WTC11 (cell line): ENCODE measurements at regions not wholly inside any gene's neighbourhood (a gene's known extent, or its start where the extent isn't known, plus 50 kb on each side); places are given as distances from the start of the nearest gene placed in this dataset.

ENCODE experiments used
- ATAC-seq: fragments of 200-7000 bp; cut with Tn5 transposase; 2 replicates; pipeline ENCODE4 v1.10.0; 2021; ENCODE audit warnings: mild to moderate bottlenecking, moderate library complexity
- CTCF ChIA-PET: fragments of 300-600 bp; sonication (Branson Sonifier 250); formaldehyde crosslinking; loops from one replicate; lab custom pipeline; 2021; ENCODE audit warnings: antibody characterized with exemption; lab: Charles Lee
- POLR2A ChIA-PET: fragments of 350-600 bp; sonication (Branson Sonifier 250); formaldehyde crosslinking; loops from one replicate; lab custom pipeline; 2021; ENCODE audit warnings: antibody characterized with exemption; lab: Charles Lee
- DNase-seq: peaks from one replicate; pipeline ENCODE4 v3.0.0; 2021; ENCODE audit warnings: low spot score
- H3K27ac Mint-ChIP-seq: 2 replicates; pipeline ENCODE4 v1.8.0; 2021; ENCODE audit warnings: mixed read lengths
- H3K27me3 Mint-ChIP-seq: 2 replicates; pipeline ENCODE4 v1.8.0; 2021; ENCODE audit warnings: low read depth, mild to moderate bottlenecking, moderate library complexity, mixed read lengths
- H3K36me3 Mint-ChIP-seq: 2 replicates; pipeline ENCODE4 v1.8.0; 2021; ENCODE audit warnings: mixed read lengths
- H3K4me1 Mint-ChIP-seq: 2 replicates; pipeline ENCODE4 v1.8.0; 2022; ENCODE audit warnings: mixed read lengths
- H3K4me3 Mint-ChIP-seq: 2 replicates; pipeline ENCODE4 v1.8.0; 2021; ENCODE audit warnings: mild to moderate bottlenecking, moderate library complexity, mixed read lengths
- H3K9me3 Mint-ChIP-seq: 2 replicates; pipeline ENCODE4 v1.8.0; 2021; ENCODE audit warnings: mixed read lengths
- ATF1 ChIP-seq: sonication (generic); formaldehyde crosslinking; IDR thresholded peaks from 2 replicates; pipeline ENCODE4 v1.8.1; 2023; ENCODE audit warnings: mild to moderate bottlenecking, moderate library complexity, missing genetic modification reagents
- CBFB ChIP-seq: sonication (generic); formaldehyde crosslinking; IDR thresholded peaks from 2 replicates; pipeline ENCODE4 v1.8.1; 2022; ENCODE audit warnings: mild to moderate bottlenecking, low read depth, missing genetic modification reagents
- CDX4 ChIP-seq: fragments of 250-450 bp; sonication (Bioruptor Pico); IDR thresholded peaks from 2 replicates; pipeline ENCODE4 v1.9.0; 2021; ENCODE audit warnings: moderate library complexity, mild to moderate bottlenecking, inconsistent platforms, borderline replicate concordance
- E2F4 ChIP-seq: sonication (generic); formaldehyde crosslinking; IDR thresholded peaks from 2 replicates; pipeline ENCODE4 v1.8.1; 2022; ENCODE audit warnings: low read depth, mild to moderate bottlenecking, moderate library complexity, missing genetic modification reagents, borderline replicate concordance
- E2F5 ChIP-seq: sonication (generic); formaldehyde crosslinking; IDR thresholded peaks from 2 replicates; pipeline ENCODE4 v1.8.1; 2022; ENCODE audit warnings: mild to moderate bottlenecking, moderate library complexity, missing genetic modification reagents
- ELF4 ChIP-seq: sonication (generic); formaldehyde crosslinking; IDR thresholded peaks from 2 replicates; pipeline ENCODE4 v1.8.1; 2022; ENCODE audit warnings: low read depth, mild to moderate bottlenecking, moderate library complexity, missing genetic modification reagents
- FOXK1 ChIP-seq: sonication (generic); formaldehyde crosslinking; IDR thresholded peaks from 2 replicates; pipeline ENCODE4 v1.8.0; 2022; ENCODE audit warnings: mild to moderate bottlenecking, moderate library complexity, missing genetic modification reagents
- GRHL2 ChIP-seq: fragments of 250-450 bp; sonication (Bioruptor Pico); IDR thresholded peaks from 2 replicates; pipeline ENCODE4 v1.8.0; 2022; ENCODE audit warnings: mild to moderate bottlenecking, moderate library complexity; ENCODE audit not compliant: insufficient replicate concordance, severe bottlenecking
- HMGXB4 ChIP-seq: sonication (generic); formaldehyde crosslinking; IDR thresholded peaks from 2 replicates; pipeline ENCODE4 v1.8.1; 2023; ENCODE audit warnings: mild to moderate bottlenecking, moderate library complexity, missing genetic modification reagents
- IRF1 ChIP-seq: sonication (generic); formaldehyde crosslinking; IDR thresholded peaks from 2 replicates; pipeline ENCODE4 v1.8.0; 2023; ENCODE audit warnings: missing genetic modification reagents
- MAX ChIP-seq: sonication (generic); formaldehyde crosslinking; IDR thresholded peaks from 2 replicates; pipeline ENCODE4 v1.8.0; 2022; ENCODE audit warnings: mild to moderate bottlenecking, missing genetic modification reagents
- MYBL2 ChIP-seq: sonication (generic); formaldehyde crosslinking; IDR thresholded peaks from 2 replicates; pipeline ENCODE4 v1.8.1; 2023; ENCODE audit warnings: mild to moderate bottlenecking, moderate library complexity, missing genetic modification reagents
- NFYB ChIP-seq: sonication (generic); formaldehyde crosslinking; conservative IDR thresholded peaks from 2 replicates; pipeline ENCODE4 v1.8.0; 2022; ENCODE audit warnings: low read depth, missing genetic modification reagents
- NR1H2 ChIP-seq: sonication (generic); formaldehyde crosslinking; IDR thresholded peaks from 2 replicates; pipeline ENCODE4 v1.9.0; 2021; ENCODE audit warnings: mild to moderate bottlenecking, moderate library complexity, missing genetic modification reagents
- NR2C2 ChIP-seq: sonication (generic); formaldehyde crosslinking; IDR thresholded peaks from 2 replicates; pipeline ENCODE4 v1.8.0; 2022; ENCODE audit warnings: mild to moderate bottlenecking, missing genetic modification reagents
- NR3C1 ChIP-seq: sonication (generic); formaldehyde crosslinking; conservative IDR thresholded peaks from 2 replicates; pipeline ENCODE4 v1.8.1; 2023; ENCODE audit warnings: low read depth, mild to moderate bottlenecking, missing genetic modification reagents
- OVOL2 ChIP-seq: fragments of 250-450 bp; sonication (Bioruptor Pico); IDR thresholded peaks from 2 replicates; pipeline ENCODE4 v1.9.0; 2021; ENCODE audit warnings: mild to moderate bottlenecking, borderline replicate concordance
- TEAD4 ChIP-seq: sonication (generic); formaldehyde crosslinking; IDR thresholded peaks from 2 replicates; pipeline ENCODE4 v1.8.0; 2022; ENCODE audit warnings: mild to moderate bottlenecking, missing genetic modification reagents
- ZBTB43 ChIP-seq: sonication (generic); formaldehyde crosslinking; IDR thresholded peaks from 2 replicates; pipeline ENCODE4 v1.8.1; 2023; ENCODE audit warnings: mild to moderate bottlenecking, missing genetic modification reagents
- ZMAT4 ChIP-seq: fragments of 250-450 bp; sonication (Bioruptor Pico); IDR thresholded peaks from 2 replicates; pipeline ENCODE4 v1.9.0; 2021; ENCODE audit warnings: mild to moderate bottlenecking
- ZNF219 ChIP-seq: sonication (generic); formaldehyde crosslinking; IDR thresholded peaks from 2 replicates; pipeline ENCODE4 v1.8.0; 2023; ENCODE audit warnings: missing genetic modification reagents, mild to moderate bottlenecking, borderline replicate concordance
- ZNF232 ChIP-seq: sonication (generic); formaldehyde crosslinking; IDR thresholded peaks from 2 replicates; pipeline ENCODE4 v1.8.0; 2022; ENCODE audit warnings: mild to moderate bottlenecking, missing genetic modification reagents
- ZNF416 ChIP-seq: fragments of 250-450 bp; sonication (Bioruptor Pico); IDR thresholded peaks from 2 replicates; pipeline ENCODE4 v1.9.0; 2021; ENCODE audit warnings: mild to moderate bottlenecking, inconsistent platforms

- no peak for TF ChIP-seq E2F5 (CRISPR knock-in tag)
- TF ChIP-seq CBFB (CRISPR knock-in tag): no peak
- TF ChIP-seq NR2C2 (CRISPR knock-in tag): no peak
- TF ChIP-seq NFYB: no peak
- TF ChIP-seq MAX (CRISPR knock-in tag): no peak
- TF ChIP-seq ZBTB43 (CRISPR knock-in tag): no peak
- TF ChIP-seq ELF4 (CRISPR knock-in tag): no peak
- no peak for TF ChIP-seq ZMAT4 (CRISPR knock-in tag)
- TF ChIP-seq HMGXB4: no peak
- TF ChIP-seq TEAD4 (CRISPR knock-in tag): no peak
- TF ChIP-seq ZNF232 (CRISPR knock-in tag): no peak
- TF ChIP-seq OVOL2: no peak
- no peak for TF ChIP-seq ATF1
- TF ChIP-seq CDX4 (CRISPR knock-in tag): no peak
- no peak for TF ChIP-seq MYBL2 (CRISPR knock-in tag)
- ChIA-PET POLR2A (no interaction called here), CTCF (interaction anchor here (1.5 to 1.7 kb wide), 2 partner anchors 13 to 167 kb away, joined by 3 to 5 read pairs; no protein-coding TSS in a partner anchor)
- Mint-ChIP-seq H3K4me1 (peaks cover 43% of the 10 kb centered on the region), H3K36me3 (peaks cover 5% of the 10 kb centered on the region; the same call in 1 of the 2 replicates), H3K4me3 (no peak overlapping the region), H3K27me3 (peaks cover 11% of the 10 kb centered on the region), H3K27ac (no peak overlapping the region), H3K9me3 (no peaks in the 10 kb centered on the region)
- DNase-seq (no peak), ATAC-seq (no peak)
These were observed 191.0 kb downstream of the ZEB2 start for GRCh38 chr2:144328938-144329337.

- Mint-ChIP-seq H3K27ac (no peak overlapping the region), H3K4me3 (no peak overlapping the region), H3K9me3 (peaks cover 5% of the 10 kb centered on the region), H3K36me3 (peaks cover 14% of the 10 kb centered on the region), H3K4me1 (peaks cover 30% of the 10 kb centered on the region), H3K27me3 (peaks cover 9% of the 10 kb centered on the region)
- ChIA-PET POLR2A (no interaction called here), CTCF (no interaction called here)
- ATAC-seq: no peak
- DNase-seq: no peak
- TF ChIP-seq NR3C1 (no peak), FOXK1 (CRISPR knock-in tag) (no peak), ZNF219 (CRISPR knock-in tag) (no peak), NR1H2 (CRISPR knock-in tag) (no peak), ZNF232 (CRISPR knock-in tag) (no peak)
These were observed 193.1 kb downstream of the ZEB2 start for GRCh38 chr2:144326825-144327224.

- POLR2A ChIA-PET: no interaction called here
- H3K9me3 Mint-ChIP-seq: peaks cover 9% of the 10 kb centered on the region
- H3K4me3 Mint-ChIP-seq: no peak overlapping the region
- ATAC-seq (no peak), DNase-seq (no peak)
- H3K27me3 Mint-ChIP-seq: no peaks in the 10 kb centered on the region; the same call in 1 of the 2 replicates
- CTCF ChIA-PET: interaction anchor here (0.8 kb wide), 1 partner anchor 124 kb away, joined by 3 read pairs; no protein-coding TSS in a partner anchor
- peaks cover 20% of the 10 kb centered on the region for H3K4me1 Mint-ChIP-seq
- TF ChIP-seq GRHL2 (CRISPR knock-in tag) (no peak), ZNF416 (CRISPR knock-in tag) (no peak), E2F4 (CRISPR knock-in tag) (no peak), IRF1 (no peak)
- H3K27ac Mint-ChIP-seq: no peak overlapping the region
- H3K36me3 Mint-ChIP-seq: peaks cover 14% of the 10 kb centered on the region
These were observed 194.8 kb downstream of the ZEB2 start for GRCh38 chr2:144325086-144325485.
